Prostate gland (tissue), 2 donors: ENCODE measurements at regions not wholly inside any gene's neighbourhood (a gene's known extent, or its start where the extent isn't known, plus 50 kb on each side); places are given as distances from the start of the nearest gene placed in this dataset.
"Not testable (repeated sequence)": the region's sequence is repeated elsewhere in the genome, so short reads cannot be mapped to it uniquely, and the experiment has no call there.

Source experiments
- DNase-seq: peaks from one replicate; pipeline ENCODE4 v3.0.0-alpha.2; 2019; ENCODE audit warnings: low spot score
- H3K27ac ChIP-seq, 2 donors: fragments of 200-600 bp; sonication (generic); 2 replicates each; pipeline ENCODE4 v1.5.1; 2017 to 2019
- H3K27me3 ChIP-seq: fragments of 200-600 bp; sonication (generic); replicated peaks from 2 replicates; pipeline ENCODE4 v1.5.1; 2019; ENCODE audit not compliant: insufficient read depth
- H3K36me3 ChIP-seq, 2 donors: fragments of 200-600 bp; sonication (generic); 1 replicate in 1 of 2; 2 replicates in 1 of 2; pipeline versions ENCODE4 v1.5.1 to v1.8.1; 2017 to 2019
- H3K4me1 ChIP-seq: fragments of 200-600 bp; sonication (generic); replicated peaks from 2 replicates; pipeline ENCODE4 v1.5.1; 2019
- H3K4me3 ChIP-seq, 2 donors: fragments of 200-600 bp; sonication (generic); 2 replicates each; pipeline ENCODE4 v1.5.1; 2017 to 2019
- H3K9me3 ChIP-seq: fragments of 200-600 bp; sonication (generic); 2 replicates; pipeline ENCODE4 v1.5.1; 2017
- POLR2A ChIP-seq: fragments of 450-650 bp; IDR thresholded peaks from one replicate; pipeline ENCODE4 v1.6.1; 2016; ENCODE audit warnings: antibody characterized with exemption, mild to moderate bottlenecking
- POLR2AphosphoS5 ChIP-seq: sonication (generic); formaldehyde crosslinking; IDR thresholded peaks from one replicate; pipeline ENCODE4 v1.6.1; 2017; ENCODE audit warnings: antibody characterized with exemption
- WGBS: methylation state at CpG from one replicate; pipeline ENCODE4 v1.1.5; 2018; 5-methylcytosine and 5-hydroxymethylcytosine counted together
- intact Hi-C: fragments of 100-400 bp; cut with DNase I; formaldehyde crosslinking; loops from one replicate; pipeline ENCODE4 v1.14.2; 2022
- TF ChIP-seq, protein P1 (sequence below), 4 experiments: fragments of 200-600 bp in 2 of 4; fragments of 450-650 bp in 2 of 4; sonication (generic) in 2 of 4; IDR thresholded peaks; 1 replicate in 3 of 4; 2 replicates in 1 of 4; pipeline ENCODE4 v1.5.1; 2016 to 2019; ENCODE audit warnings: antibody characterized with exemption in 4 of 4, mild to moderate bottlenecking in 2 of 4, moderate library complexity in 2 of 4

DNA sequence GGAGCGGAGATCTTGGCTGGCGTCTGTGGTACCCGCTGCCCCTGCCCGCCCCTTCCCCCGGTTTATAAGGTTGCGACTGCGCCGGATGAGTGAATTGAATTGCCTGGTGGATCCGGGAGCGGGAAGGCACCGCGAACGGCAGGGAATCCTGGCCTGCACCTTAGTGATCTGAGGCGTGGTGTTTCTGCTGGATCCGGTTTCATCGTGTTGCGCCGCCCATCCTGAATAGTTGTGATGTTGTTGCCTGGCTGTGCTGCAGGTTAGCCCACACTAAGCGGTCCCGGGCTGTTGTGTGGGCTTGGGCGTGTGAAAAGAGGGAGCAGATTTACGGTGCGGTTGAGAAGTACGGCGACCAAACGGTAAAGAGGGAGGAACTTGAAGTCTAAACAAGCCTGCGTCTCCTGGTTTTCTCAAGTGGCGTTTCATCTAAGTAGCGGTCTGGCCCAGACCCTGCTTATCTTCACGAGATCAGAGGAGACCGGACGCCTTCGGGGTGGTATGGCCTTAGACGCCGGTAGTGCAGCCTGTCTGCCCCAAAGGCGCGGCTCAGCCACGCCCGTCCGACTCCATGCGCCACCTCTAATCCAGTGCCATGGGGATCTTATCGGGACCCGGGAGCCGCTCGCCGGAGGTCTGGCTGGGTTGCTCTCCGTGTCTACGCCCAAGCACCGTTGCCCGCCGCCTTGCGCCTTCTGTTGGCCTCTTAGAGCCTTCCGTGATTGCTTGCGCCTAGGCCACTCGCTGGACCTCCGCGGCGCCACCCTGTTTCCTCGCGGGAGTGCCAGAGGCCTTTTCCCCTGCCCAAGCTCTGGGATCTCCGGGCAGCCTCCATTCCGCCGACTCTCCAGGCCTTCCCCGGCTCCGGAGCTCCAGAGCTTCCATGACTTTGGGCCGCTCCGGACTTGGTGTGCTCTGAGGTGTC lies 87.5 kb upstream of the RHOU start:
- Histone ChIP-seq H3K9me3 (no peaks in the 10 kb centered on the region), H3K27me3 (peaks cover 4% of the 10 kb centered on the region), H3K27ac (peak overlapping the region; percentile 37 to 54), H3K36me3 (no peaks in the 10 kb centered on the region), H3K4me1 (peaks cover 4% of the 10 kb centered on the region), H3K4me3 (peak overlapping the region; percentile 23 to 35)
- TF ChIP-seq, protein P1, sequence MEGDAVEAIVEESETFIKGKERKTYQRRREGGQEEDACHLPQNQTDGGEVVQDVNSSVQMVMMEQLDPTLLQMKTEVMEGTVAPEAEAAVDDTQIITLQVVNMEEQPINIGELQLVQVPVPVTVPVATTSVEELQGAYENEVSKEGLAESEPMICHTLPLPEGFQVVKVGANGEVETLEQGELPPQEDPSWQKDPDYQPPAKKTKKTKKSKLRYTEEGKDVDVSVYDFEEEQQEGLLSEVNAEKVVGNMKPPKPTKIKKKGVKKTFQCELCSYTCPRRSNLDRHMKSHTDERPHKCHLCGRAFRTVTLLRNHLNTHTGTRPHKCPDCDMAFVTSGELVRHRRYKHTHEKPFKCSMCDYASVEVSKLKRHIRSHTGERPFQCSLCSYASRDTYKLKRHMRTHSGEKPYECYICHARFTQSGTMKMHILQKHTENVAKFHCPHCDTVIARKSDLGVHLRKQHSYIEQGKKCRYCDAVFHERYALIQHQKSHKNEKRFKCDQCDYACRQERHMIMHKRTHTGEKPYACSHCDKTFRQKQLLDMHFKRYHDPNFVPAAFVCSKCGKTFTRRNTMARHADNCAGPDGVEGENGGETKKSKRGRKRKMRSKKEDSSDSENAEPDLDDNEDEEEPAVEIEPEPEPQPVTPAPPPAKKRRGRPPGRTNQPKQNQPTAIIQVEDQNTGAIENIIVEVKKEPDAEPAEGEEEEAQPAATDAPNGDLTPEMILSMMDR (IDR thresholded peaks at IDR 0.05): no peak
- peak; percentile 23 for TF ChIP-seq POLR2AphosphoS5
- WGBS: 2% methylated on average over 60 of the region's 67 CpGs
- peak; percentile 42 for DNase-seq
- intact Hi-C loops: no loop called here

DNA sequence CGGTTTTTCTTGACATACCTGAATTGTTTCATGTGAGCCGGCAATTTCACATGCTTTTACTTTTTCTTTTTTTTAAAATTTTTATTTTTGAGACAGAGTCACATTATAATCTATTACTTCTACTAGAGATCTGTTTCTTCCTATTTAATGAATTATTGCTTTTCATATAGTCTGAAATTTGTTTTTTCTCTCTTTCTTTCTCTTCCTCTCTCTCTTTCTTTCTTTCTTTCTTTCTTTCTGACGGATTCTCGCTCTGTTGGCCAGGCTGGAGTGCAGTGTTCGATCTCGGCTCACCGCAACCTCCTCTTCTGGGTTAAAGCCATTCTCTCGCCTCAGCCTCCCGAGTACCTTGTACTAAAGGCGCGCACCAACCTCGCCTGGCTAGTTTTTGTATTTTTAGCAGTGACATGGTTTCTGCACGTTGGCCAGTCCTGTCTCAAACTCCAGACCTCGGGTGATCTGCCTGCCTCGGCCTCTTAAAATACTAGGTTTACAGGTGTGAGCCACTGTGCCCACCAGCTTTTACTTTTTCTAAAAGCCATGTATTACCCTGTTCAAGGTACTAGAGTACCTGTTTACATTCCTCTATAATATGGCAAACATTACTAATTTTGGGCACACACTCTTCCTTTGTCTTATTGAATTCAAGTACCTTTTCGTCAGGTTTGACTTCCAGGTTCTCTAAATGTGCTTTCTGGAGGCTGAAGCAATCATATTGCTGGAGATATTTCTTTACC lies 86.5 kb upstream of the RHOU start:
- H3K36me3 ChIP-seq: no peaks in the 10 kb centered on the region
- no peak for TF ChIP-seq POLR2A
- TF ChIP-seq POLR2AphosphoS5: no peak
- TF ChIP-seq, protein P1 (IDR thresholded peaks at IDR 0.05): no peak
- H3K4me1 ChIP-seq: peaks cover 4% of the 10 kb centered on the region
- no peak for DNase-seq
- no peak overlapping the region for H3K4me3 ChIP-seq
- H3K9me3 ChIP-seq: no peaks in the 10 kb centered on the region
- H3K27ac ChIP-seq: no peak overlapping the region
- intact Hi-C loops: no loop called here
- WGBS: 50% methylated on average over 16 of the region's 16 CpGs
- H3K27me3 ChIP-seq: peaks cover 4% of the 10 kb centered on the region

DNA sequence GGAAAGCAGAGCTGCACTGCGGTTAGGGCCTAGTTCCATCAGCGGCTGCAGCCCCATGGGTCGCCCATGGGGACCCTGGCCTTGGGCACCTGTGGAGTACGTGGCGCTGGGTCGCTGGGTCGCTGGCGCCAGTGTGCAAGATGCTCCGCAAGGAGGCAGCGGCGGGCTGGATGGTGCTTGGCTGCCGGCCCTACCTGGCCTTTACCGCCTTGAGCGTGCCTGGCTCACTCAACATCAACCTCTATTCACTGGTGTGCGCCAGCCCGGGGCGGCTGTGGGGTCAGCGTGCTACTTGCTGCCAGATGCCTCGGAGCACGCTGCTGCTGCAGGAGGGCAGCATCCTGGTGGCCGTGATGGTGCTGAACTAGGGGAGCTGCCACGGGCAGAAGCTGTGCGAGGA lies 85.1 kb upstream of the RHOU start:
- 47% methylated on average over 15 of the region's 23 CpGs for WGBS
- intact Hi-C loops: no loop called here

DNA sequence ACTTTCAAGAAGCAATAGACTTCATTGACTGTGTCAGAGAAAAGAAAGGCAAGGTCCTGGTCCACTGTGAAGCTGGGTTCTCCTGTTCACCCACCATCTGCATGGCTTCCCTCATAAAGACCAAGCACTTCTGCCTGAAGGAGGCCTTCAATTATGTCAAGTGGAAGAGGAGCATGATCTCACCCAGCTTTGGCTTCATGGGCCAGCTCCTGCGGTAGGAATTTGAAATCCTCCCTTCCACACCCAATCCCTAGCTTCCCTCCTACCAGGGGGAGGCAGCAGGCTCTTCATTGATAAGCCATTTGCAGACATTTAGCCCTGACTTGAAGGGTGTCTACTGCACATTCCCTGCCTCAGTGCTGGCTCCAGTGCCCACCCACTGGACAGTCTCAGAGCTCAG lies 84.3 kb upstream of the RHOU start:
- H3K9me3 ChIP-seq: no peaks in the 10 kb centered on the region
- no peak overlapping the region for H3K4me3 ChIP-seq
- no peaks in the 10 kb centered on the region for H3K36me3 ChIP-seq
- H3K4me1 ChIP-seq: peaks cover 4% of the 10 kb centered on the region
- TF ChIP-seq POLR2A (no peak), POLR2AphosphoS5 (no peak)
- TF ChIP-seq, protein P1 (IDR thresholded peaks at IDR 0.05): no peak
- 88% methylated on average over 1 of the region's 1 CpG for WGBS
- peaks cover 4% of the 10 kb centered on the region for H3K27me3 ChIP-seq
- no peak for DNase-seq
- H3K27ac ChIP-seq: no peak overlapping the region
- intact Hi-C loops: no loop called here

More for the DNA sequence above, 85.1 kb upstream of the RHOU start:
- Histone ChIP-seq H3K36me3 (no peaks in the 10 kb centered on the region), H3K27ac (no peak overlapping the region), H3K27me3 (peaks cover 4% of the 10 kb centered on the region), H3K4me1 (peaks cover 4% of the 10 kb centered on the region), H3K9me3 (no peaks in the 10 kb centered on the region), H3K4me3 (no peak overlapping the region)
- no peak for DNase-seq
- no peak for TF ChIP-seq POLR2A

DNA sequence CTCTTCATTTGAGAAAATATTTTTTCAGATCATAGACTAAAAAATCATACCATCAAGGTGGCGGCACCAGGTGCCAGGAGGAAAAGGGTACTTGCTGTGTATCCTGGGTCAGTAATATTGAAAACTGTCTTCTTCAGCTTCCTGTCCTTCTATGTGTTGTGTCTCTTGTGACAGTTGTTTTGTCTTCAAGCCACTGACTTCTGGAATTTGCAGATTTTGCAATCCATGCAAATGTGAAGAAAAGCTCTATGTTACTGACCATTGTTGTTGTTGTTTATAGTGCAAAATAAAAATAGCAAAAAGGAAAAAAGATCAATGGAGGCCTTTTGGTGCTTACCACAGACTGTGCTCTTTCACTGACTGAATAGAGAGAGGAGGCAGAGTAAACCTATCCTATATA lies 83.2 kb upstream of the RHOU start:
- H3K36me3 ChIP-seq: no peaks in the 10 kb centered on the region
- no peaks in the 10 kb centered on the region for H3K9me3 ChIP-seq
- DNase-seq: no peak
- intact Hi-C loops: no loop called here
- TF ChIP-seq POLR2AphosphoS5 (no peak), POLR2A (no peak)
- TF ChIP-seq, protein P1 (IDR thresholded peaks at IDR 0.05): no peak
- WGBS: 96% methylated on average over 1 of the region's 1 CpG
- H3K27me3 ChIP-seq: peaks cover 4% of the 10 kb centered on the region
- no peak overlapping the region for H3K4me3 ChIP-seq
- peaks cover 2% of the 10 kb centered on the region for H3K4me1 ChIP-seq
- H3K27ac ChIP-seq: no peak overlapping the region

DNA sequence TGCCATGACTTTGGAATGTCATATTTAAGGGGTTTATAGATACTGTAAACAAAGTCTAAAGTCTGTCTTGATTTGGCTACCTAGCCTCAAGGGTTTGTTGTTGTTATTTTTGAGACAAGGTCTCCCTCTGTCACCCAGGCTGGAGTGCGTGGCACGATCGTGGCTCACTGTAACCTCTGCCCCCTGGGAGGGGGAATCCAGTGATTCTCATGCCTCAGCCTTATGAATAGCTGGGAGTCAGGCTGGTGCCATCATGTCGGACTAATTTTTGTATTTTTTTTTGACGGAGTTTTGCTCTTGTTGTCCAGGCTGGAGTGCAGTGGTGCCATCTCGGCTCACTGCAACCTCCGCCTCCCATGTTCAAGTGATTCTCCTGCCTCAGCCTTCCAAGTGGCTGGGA lies 82.2 kb upstream of the RHOU start:
- H3K9me3 ChIP-seq, H3K27me3 ChIP-seq, H3K4me3 ChIP-seq, DNase-seq, intact Hi-C loops, H3K27ac ChIP-seq, H3K36me3 ChIP-seq, H3K4me1 ChIP-seq: not testable (repeated sequence)
- 85% methylated on average over 7 of the region's 7 CpGs for WGBS
